ENCODE measurements at regions not wholly inside any gene's neighbourhood (a gene's known extent, or its start where the extent isn't known, plus 50 kb on each side); places are given as distances from the start of the nearest gene placed in this dataset.

- Histone ChIP-seq H3K27ac (replicated peaks in 1 of 4) (no peak overlapping the region), H3K4me1 (no peaks in the 10 kb centered on the region), H3K36me3 (no peaks in the 10 kb centered on the region), H3K9me3 (no peaks in the 10 kb centered on the region), H3K27me3 (no peaks in the 10 kb centered on the region), H3K4me3 (no peak overlapping the region)
- 63% methylated on average over 8 of the region's 8 CpGs for WGBS
- intact Hi-C loops (cut with DNase I): no loop called here
- no peak for TF ChIP-seq POLR2A (IDR thresholded peaks at IDR 0.05; ENCODE audit: low read depth)
- no peak for TF ChIP-seq POLR2AphosphoS5 (IDR thresholded peaks at IDR 0.05)
- no peak for TF ChIP-seq EP300 (IDR thresholded peaks at IDR 0.05)
- TF ChIP-seq CTCF (IDR thresholded peaks at IDR 0.05): no peak
- DNase-seq (ENCODE audit: extremely low spot score): no peak
Observed at GRCh38 chr4:180028682-180029081, 2214.5 kb upstream of the TENM3 start.

GRCh38 chr4:180031330-180031729 lies 2211.9 kb upstream of the TENM3 start:
- H3K27ac ChIP-seq (replicated peaks in 1 of 4): no peak overlapping the region
- intact Hi-C loops (cut with DNase I): no loop called here
- H3K4me3 ChIP-seq: no peak overlapping the region
- no peaks in the 10 kb centered on the region for H3K27me3 ChIP-seq
- no peaks in the 10 kb centered on the region for H3K9me3 ChIP-seq
- no peak for TF ChIP-seq POLR2AphosphoS5 (IDR thresholded peaks at IDR 0.05)
- no peak for DNase-seq (ENCODE audit: extremely low spot score)
- WGBS: 81% methylated on average over 1 of the region's 1 CpG
- H3K4me1 ChIP-seq: no peaks in the 10 kb centered on the region
- no peaks in the 10 kb centered on the region for H3K36me3 ChIP-seq

GRCh38 chr4:180041576-180041975 lies 2201.6 kb upstream of the TENM3 start:
- H3K4me3 ChIP-seq: no peak overlapping the region
- DNase-seq (ENCODE audit: extremely low spot score): no peak
- no peaks in the 10 kb centered on the region for H3K36me3 ChIP-seq
- peaks cover 0 to 4% (median 0%) of the 10 kb centered on the region in 4 donors for H3K9me3 ChIP-seq
- TF ChIP-seq CTCF (IDR thresholded peaks at IDR 0.05) (no peak), POLR2A (IDR thresholded peaks at IDR 0.05; ENCODE audit: low read depth) (no peak), POLR2AphosphoS5 (IDR thresholded peaks at IDR 0.05) (no peak), EP300 (IDR thresholded peaks at IDR 0.05) (no peak)
- H3K4me1 ChIP-seq: no peaks in the 10 kb centered on the region
- WGBS: 75% methylated on average over 1 of the region's 1 CpG
- intact Hi-C loops (cut with DNase I): no loop called here
- H3K27me3 ChIP-seq: no peaks in the 10 kb centered on the region
- H3K27ac ChIP-seq (replicated peaks in 1 of 4): no peak overlapping the region

GRCh38 chr4:180052629-180053028 lies 2190.6 kb upstream of the TENM3 start:
- peaks cover 0 to 10% (median 0%) of the 10 kb centered on the region in 4 donors for H3K27me3 ChIP-seq
- WGBS: 60% methylated on average over 7 of the region's 7 CpGs
- TF ChIP-seq EP300 (IDR thresholded peaks at IDR 0.05): no peak
- TF ChIP-seq POLR2A (IDR thresholded peaks at IDR 0.05; ENCODE audit: low read depth): no peak
- TF ChIP-seq POLR2AphosphoS5 (IDR thresholded peaks at IDR 0.05): no peak
- TF ChIP-seq CTCF (IDR thresholded peaks at IDR 0.05): no peak
- H3K9me3 ChIP-seq: no peaks in the 10 kb centered on the region
- intact Hi-C loops (cut with DNase I): no loop called here
- no peak overlapping the region for H3K4me3 ChIP-seq
- H3K4me1 ChIP-seq: peaks cover 0 to 3% (median 1%) of the 10 kb centered on the region in 4 donors
- no peak for DNase-seq (ENCODE audit: extremely low spot score)
- H3K36me3 ChIP-seq: no peaks in the 10 kb centered on the region
- H3K27ac ChIP-seq (replicated peaks in 1 of 4): no peak overlapping the region

- H3K4me1 ChIP-seq: peaks cover 6 to 19% (median 14%) of the 10 kb centered on the region in 4 donors
- TF ChIP-seq CTCF (IDR thresholded peaks at IDR 0.05) (no peak), POLR2A (IDR thresholded peaks at IDR 0.05; ENCODE audit: low read depth) (no peak), EP300 (IDR thresholded peaks at IDR 0.05) (no peak), POLR2AphosphoS5 (IDR thresholded peaks at IDR 0.05) (no peak)
- H3K9me3 ChIP-seq: no peaks in the 10 kb centered on the region
- peaks cover 0 to 25% (median 7%) of the 10 kb centered on the region in 4 donors for H3K27me3 ChIP-seq
- H3K36me3 ChIP-seq: no peaks in the 10 kb centered on the region
- no peak for DNase-seq (ENCODE audit: extremely low spot score)
- intact Hi-C loops (cut with DNase I): no loop called here
- WGBS: 85% methylated on average over 4 of the region's 4 CpGs
- H3K4me3 ChIP-seq: no peak overlapping the region
- no peak overlapping the region for H3K27ac ChIP-seq (replicated peaks in 1 of 4)
Observed at GRCh38 chr4:180054291-180054690, 2188.9 kb upstream of the TENM3 start.

Measured in esophagus muscularis mucosa (tissue), 4 donors.